ENCODE measurements at regions not wholly inside any gene's neighbourhood (a gene's known extent, or its start where the extent isn't known, plus 50 kb on each side); places are given as distances from the start of the nearest gene placed in this dataset.

GRCh38 chr4:111018216-111018615 is 395.3 kb upstream of the PITX2 start:
- ChIA-PET CTCF (no interaction called here), POLR2A (no interaction called here)
- no peak for DNase-seq (ENCODE audit: extremely low spot score)
- TF ChIP-seq CTCF (IDR thresholded peaks at IDR 0.05; ENCODE audit: control extremely low read depth, extremely low read depth, low read depth, missing control alignments) = no peak

DNA sequence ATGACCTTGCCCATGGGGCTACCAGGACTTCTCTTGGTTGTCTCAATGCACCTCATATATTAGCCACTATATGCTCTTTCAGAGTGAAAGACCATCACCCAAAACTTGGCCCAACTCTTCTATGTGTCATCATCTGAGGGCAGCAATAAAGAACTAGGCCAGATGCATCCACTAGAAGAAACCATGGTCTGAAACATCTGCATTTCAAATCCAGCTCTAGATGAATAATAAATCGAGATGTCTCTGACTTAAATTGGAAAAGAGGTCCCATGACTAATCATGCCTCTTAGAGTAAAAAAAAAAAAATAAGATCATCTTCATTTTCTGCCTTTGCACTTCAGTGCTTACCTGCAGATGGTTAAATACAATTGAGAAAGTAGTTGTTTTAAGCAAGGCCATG is 397.6 kb upstream of the PITX2 start:
- no peak for DNase-seq (ENCODE audit: extremely low spot score)
- TF ChIP-seq CTCF (IDR thresholded peaks at IDR 0.05; ENCODE audit: control extremely low read depth, extremely low read depth, low read depth, missing control alignments) = no peak
- ChIA-PET CTCF (interaction anchor here (1.2 kb wide), 1 partner anchor 27 kb away, joined by 3 read pairs; no protein-coding TSS in a partner anchor), POLR2A (no interaction called here)

DNA sequence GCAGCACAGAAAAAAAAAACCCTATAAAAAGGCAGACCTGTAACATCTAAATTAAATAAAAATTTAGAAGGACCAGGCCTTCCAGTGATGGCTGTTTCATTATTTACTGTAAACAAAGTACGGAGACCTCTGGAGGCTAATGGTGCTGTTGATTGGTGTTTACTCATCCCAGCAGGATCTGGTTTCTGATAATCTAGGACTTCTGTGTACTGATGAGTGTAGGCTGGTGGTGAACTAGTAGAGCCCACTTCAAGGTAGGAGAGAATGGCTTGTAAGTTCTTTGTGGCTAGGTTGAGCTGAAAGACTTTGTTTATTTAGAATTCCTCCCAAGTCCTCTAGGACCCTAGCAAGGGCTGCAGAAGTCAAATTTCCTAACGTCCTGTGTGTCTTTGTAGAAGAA is 398.1 kb upstream of the PITX2 start:
- no peak for DNase-seq (ENCODE audit: extremely low spot score)
- POLR2A ChIA-PET = no interaction called here
- no peak for TF ChIP-seq CTCF (IDR thresholded peaks at IDR 0.05; ENCODE audit: control extremely low read depth, extremely low read depth, low read depth, missing control alignments)
- CTCF ChIA-PET = interaction anchor here (1.2 kb wide), 1 partner anchor 28 kb away, joined by 3 read pairs; no protein-coding TSS in a partner anchor

GRCh38 chr4:111022758-111023157 is 399.9 kb upstream of the PITX2 start:
- DNase-seq (ENCODE audit: extremely low spot score) = no peak
- no peak for TF ChIP-seq CTCF (IDR thresholded peaks at IDR 0.05; ENCODE audit: control extremely low read depth, extremely low read depth, low read depth, missing control alignments)
- CTCF ChIA-PET = interaction anchor here (1.5 to 1.9 kb wide), 2 partner anchors 20 to 26 kb away, joined by 3 to 5 read pairs; no protein-coding TSS in a partner anchor
- POLR2A ChIA-PET = no interaction called here

DNA sequence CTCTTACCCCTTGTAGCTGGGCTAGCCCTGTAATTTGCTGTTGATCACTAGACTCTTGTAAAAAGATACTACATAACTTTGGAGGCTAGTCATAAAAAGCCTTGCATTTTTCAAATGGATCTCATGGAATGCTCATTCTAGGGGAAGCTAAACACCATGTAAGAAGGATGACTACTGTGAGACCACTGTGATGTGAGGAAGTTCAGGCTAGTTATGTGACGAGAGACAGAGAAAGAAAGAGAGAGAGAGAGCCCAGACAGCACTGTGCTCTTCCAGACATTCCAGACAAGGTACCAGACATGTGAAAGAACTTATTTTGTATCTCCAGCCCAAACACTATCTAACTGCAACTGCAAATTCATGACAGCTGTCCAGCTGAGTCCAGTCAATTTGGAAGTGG is 404.6 kb upstream of the PITX2 start:
- CTCF ChIA-PET = no interaction called here
- no peak for DNase-seq (ENCODE audit: extremely low spot score)
- POLR2A ChIA-PET = no interaction called here
- no peak for TF ChIP-seq CTCF (IDR thresholded peaks at IDR 0.05; ENCODE audit: control extremely low read depth, extremely low read depth, low read depth, missing control alignments)

- no peak for TF ChIP-seq CTCF (IDR thresholded peaks at IDR 0.05; ENCODE audit: control extremely low read depth, extremely low read depth, low read depth, missing control alignments)
- DNase-seq (ENCODE audit: extremely low spot score) = no peak
- POLR2A ChIA-PET = no interaction called here
- CTCF ChIA-PET = interaction anchor here (1.1 kb wide), 1 partner anchor 12 kb away, joined by 3 read pairs; no protein-coding TSS in a partner anchor
Observed at GRCh38 chr4:111028795-111029194, 405.9 kb upstream of the PITX2 start.
